ENCODE measurements at regions not wholly inside any gene's neighbourhood (a gene's known extent, or its start where the extent isn't known, plus 50 kb on each side); places are given as distances from the start of the nearest gene placed in this dataset.

DNA sequence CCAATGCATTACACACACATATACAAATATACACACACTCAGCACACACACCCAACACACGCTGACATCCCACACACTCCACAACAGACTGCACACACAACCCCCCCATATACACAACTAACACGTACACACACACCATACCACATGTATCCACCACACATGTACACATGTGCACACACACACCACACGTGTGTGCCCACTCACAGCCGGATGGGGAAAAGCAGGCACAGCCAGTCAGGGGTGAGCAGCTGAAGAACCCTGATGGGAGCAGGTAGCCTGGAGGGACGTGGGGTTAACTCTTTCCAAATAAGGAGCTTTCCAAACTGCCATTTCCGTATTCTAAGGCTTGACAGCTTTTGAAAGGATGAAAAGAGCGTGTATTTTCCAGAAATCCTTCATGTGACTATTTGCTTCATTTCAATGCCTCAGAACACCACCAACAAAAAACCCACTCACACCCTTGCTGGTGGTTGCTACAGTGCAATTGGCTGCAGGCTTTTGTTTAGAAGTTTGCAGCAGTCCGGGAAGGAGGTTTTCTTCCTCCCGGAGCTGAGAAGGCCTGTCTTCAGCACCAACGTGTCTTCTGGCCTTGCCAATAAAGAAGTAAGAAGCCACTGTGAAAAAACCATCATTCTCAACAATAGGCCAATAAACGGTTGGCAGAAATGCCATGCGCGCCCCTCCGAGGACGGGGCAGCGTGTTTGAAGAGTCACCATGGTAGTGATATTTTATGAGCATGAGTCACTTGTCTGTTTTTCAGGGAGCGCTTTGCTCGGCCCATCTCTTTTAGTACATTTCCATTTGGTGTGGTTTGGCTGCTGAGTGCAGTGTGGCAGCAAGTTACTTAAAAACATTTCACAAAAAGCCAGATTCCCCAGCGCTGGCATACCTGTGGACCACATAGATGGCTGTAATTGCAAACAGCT, 131.3 kb upstream of the GMDS start:
- TF ChIP-seq, protein P1, sequence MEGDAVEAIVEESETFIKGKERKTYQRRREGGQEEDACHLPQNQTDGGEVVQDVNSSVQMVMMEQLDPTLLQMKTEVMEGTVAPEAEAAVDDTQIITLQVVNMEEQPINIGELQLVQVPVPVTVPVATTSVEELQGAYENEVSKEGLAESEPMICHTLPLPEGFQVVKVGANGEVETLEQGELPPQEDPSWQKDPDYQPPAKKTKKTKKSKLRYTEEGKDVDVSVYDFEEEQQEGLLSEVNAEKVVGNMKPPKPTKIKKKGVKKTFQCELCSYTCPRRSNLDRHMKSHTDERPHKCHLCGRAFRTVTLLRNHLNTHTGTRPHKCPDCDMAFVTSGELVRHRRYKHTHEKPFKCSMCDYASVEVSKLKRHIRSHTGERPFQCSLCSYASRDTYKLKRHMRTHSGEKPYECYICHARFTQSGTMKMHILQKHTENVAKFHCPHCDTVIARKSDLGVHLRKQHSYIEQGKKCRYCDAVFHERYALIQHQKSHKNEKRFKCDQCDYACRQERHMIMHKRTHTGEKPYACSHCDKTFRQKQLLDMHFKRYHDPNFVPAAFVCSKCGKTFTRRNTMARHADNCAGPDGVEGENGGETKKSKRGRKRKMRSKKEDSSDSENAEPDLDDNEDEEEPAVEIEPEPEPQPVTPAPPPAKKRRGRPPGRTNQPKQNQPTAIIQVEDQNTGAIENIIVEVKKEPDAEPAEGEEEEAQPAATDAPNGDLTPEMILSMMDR (conservative IDR thresholded peaks at IDR 0.05; ENCODE audit: low read depth, low read length), result no peak
- H3K4me3 ChIP-seq (ENCODE audit: low read length), result no peak overlapping the region
- no peak for DNase-seq (ENCODE audit: low read depth)

GRCh38 chr6:2375443-2375842, 130.0 kb upstream of the GMDS start:
- DNase-seq (ENCODE audit: low read depth), result no peak
- no peak overlapping the region for H3K4me3 ChIP-seq (ENCODE audit: low read length)
- TF ChIP-seq, protein P1 (conservative IDR thresholded peaks at IDR 0.05; ENCODE audit: low read depth, low read length), result no peak

GRCh38 chr6:2369606-2370005, 124.2 kb upstream of the GMDS start:
- no peak for DNase-seq (ENCODE audit: low read depth)
- no peak overlapping the region for H3K4me3 ChIP-seq (ENCODE audit: low read length)
- TF ChIP-seq, protein P1 (conservative IDR thresholded peaks at IDR 0.05; ENCODE audit: low read depth, low read length), result no peak

DNA sequence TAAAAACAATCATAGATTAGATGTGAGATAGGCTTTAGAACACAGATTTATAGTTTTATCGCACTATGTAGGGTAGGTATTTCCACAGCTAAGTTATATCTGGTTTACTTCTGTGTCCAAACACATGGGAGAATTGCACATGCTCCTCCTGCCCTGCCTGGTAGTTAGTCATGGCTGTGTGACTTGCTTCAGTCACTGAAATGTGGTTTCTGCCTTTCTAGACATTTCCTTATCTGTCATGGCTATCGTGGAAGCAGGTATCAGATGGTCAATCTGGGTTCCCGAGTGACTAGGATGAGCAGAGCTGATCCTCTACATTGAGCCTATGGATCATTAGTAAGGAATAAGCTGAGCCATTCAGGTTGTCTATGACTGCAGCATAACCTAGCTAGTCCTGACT, 117.8 kb upstream of the GMDS start:
- TF ChIP-seq, protein P1 (conservative IDR thresholded peaks at IDR 0.05; ENCODE audit: low read depth, low read length), result no peak
- DNase-seq (ENCODE audit: low read depth), result no peak
- H3K4me3 ChIP-seq (ENCODE audit: low read length), result no peak overlapping the region

DNA sequence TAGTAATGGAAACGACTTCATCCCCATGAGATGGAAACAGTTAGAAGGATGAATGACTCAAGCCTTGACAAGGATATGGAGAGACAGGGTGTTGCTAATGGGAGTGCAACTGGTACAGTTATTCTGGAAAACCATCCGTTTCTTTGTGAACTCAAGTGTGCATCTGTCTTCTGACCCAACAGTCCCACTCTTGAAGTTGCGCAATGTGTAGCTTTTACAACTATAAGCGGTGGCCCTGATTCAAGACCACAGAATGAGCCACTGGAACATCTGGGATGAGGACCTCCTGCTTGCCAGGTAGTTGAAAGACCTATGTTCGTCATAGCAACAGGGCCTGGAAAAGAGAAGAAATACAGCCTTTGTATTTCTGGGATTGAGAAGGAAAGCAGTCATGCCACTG, 115.8 kb upstream of the GMDS start:
- H3K4me3 ChIP-seq (ENCODE audit: low read length), result no peak overlapping the region
- DNase-seq (ENCODE audit: low read depth), result no peak
- TF ChIP-seq, protein P1 (conservative IDR thresholded peaks at IDR 0.05; ENCODE audit: low read depth, low read length), result no peak

DNA sequence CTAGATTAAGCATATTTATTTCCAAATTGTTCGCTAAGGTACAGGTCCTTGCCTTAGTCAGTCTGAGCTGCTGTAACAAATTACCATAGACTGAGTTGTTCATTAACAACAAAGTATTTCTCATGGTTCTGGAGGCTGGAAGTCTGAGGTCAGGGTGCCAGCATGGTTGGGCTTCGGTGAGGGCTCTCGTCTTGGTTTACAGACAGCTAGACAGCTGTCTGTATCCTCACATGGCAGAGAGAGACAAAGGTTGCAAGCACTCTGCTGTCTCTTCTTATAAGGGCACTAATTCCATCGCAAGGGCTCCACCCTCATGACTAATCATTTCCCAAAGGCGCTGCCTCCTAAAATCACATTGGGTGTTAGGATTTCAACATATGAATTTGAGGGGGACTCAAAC, 115.3 kb upstream of the GMDS start:
- no peak overlapping the region for H3K4me3 ChIP-seq (ENCODE audit: low read length)
- TF ChIP-seq, protein P1 (conservative IDR thresholded peaks at IDR 0.05; ENCODE audit: low read depth, low read length), result no peak
- no peak for DNase-seq (ENCODE audit: low read depth)

- no peak overlapping the region for H3K4me3 ChIP-seq (ENCODE audit: low read length)
- no peak for DNase-seq (ENCODE audit: low read depth)
- TF ChIP-seq, protein P1 (conservative IDR thresholded peaks at IDR 0.05; ENCODE audit: low read depth, low read length), result no peak
Measured at GRCh38 chr6:2360126-2360525, 114.7 kb upstream of the GMDS start.
